ENCODE measurements at regions not wholly inside any gene's neighbourhood (a gene's known extent, or its start where the extent isn't known, plus 50 kb on each side); places are given as distances from the start of the nearest gene placed in this dataset.

DNA sequence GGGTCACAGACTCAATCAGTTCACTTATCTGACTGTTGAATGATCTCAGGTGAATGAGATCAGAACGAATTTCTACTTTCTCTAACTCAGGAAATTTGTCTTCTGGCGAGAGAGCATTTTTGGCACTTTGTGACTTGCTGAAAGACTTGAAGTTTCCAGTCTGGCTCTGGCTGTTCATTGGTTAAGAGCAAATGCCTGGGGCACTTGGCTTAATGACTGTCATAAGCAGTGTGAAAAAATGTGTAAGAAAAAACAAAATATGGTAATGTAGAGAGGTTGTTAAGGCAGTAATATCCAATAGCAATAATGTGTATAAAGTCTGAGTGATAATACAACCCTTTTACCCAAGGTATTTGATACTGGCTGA is 71.3 kb upstream of the PGRMC2 start:
- DNase-seq (ENCODE audit: low read depth in 2 of 2), result no peak

DNA sequence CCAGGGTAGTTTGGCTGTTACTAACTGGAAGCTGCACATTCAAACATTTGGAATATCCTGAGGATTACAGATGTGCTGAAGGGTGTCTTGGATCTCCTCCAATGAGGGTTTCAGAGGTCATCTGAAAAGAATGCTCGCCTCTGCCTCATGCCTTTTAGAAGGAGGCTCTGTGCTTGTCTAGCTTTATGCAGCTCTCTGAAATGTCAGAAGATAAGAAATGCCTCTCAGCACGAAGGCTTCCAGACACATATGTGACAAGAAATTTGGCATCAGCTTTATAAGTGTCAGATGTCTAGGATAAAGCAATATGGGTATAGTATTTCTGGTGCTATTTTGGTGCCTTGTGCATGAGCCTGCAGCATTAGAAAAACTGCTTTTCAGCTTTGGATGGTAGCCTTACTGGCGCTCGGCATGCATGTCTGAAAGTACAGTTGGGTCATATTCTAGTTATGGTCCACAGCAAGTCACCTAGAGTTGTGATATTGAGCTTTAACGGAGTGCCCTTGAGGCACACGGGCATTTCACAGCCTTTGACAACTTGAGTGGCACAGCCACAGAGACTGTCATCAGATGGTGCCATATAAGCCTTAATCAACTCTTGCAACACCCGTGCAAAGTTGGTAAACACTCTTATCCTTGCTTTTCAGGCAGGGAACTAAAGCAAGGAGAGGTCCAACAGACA is 70.8 kb upstream of the PGRMC2 start:
- DNase-seq (ENCODE audit: low read depth in 2 of 2), result no peak

DNA sequence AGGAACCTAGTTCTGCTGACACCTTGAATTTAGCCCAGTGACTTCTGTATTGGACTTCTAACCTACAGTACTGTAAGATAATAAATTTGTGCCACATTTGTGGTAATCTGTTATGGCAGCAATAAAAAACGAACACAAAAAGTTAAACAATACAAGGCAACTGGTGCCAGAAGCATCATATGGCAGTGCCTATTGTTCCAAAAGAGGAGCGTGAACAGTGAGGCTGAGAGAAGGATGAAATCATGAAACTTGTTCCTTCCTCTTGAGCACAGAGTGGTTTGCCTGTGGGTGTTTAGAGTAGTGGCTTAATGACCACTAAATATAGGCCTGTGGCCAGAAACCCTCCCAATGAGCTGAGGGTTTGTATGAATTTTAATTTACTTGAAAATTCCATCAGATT is 69.7 kb upstream of the PGRMC2 start:
- DNase-seq (ENCODE audit: low read depth in 2 of 2), result no peak

DNA sequence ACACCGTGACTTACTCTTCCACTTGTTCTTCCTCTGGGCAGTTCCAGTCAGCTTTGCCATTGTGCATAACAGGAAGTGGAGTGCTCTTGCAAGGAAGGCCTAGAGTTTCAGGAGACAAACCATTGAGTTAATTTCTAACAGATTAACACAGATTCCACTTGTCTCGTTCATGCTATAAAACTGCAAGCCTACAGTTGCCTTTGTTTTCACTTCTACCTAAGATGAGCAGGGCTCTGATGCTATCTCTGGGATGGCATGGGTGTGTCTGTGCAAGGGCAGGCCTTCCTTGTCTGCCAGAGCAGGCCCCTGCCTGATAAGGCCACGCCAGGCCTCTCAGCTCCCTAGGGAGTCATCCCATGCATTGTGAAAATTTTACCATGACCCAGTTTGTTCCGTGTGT is 67.7 kb upstream of the PGRMC2 start:
- no peak for DNase-seq (ENCODE audit: low read depth in 2 of 2)

DNA sequence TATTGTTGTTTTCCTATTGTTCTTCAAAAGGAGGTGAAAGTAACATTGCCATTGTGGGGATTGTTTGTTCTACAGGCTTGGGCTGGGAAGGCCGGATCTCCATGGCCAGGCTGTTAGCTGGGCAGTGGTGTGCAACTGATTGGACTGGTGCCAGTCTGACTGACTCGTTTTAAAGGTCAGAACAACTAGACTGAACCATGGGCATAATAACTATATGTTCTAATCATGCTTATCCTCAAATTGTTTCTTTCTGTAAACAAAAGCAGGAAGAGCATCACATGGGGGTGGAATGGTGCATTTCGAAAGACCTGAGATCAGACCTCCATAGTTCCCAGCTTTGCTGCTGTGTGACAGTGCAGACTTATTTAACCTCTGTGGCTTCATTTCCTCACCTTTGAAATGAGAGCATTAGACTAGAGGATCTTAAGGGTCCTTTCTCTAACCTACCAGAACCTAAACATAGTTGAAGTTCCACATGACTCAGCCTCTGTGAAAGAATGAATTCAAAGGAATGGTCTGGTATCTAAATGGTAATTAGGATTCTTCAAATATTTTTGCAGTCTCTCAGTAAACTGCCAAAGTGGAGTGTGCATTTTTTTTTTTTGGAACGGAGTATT is 66.7 kb upstream of the PGRMC2 start:
- no peak for DNase-seq (ENCODE audit: low read depth in 2 of 2)

DNA sequence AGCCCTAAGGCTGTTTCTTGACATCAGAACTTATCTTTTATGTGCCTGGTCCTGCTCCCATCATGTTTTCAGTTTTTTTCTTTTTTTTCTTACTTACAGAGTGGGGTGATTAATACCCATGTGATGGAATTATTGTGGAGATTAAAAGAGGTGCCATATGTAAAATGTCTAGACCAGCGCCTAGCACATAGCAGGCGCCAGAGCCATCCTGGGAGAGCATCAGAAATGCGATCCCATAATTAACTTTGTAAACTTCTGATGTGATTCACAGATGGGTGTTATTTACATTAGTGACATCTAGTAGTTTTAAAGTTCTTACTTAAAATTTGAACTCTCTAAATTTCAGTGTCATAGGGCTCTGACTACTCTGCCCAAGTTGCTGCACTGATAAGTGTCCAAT is 66.2 kb upstream of the PGRMC2 start:
- DNase-seq (ENCODE audit: low read depth in 2 of 2), result no peak

DNA sequence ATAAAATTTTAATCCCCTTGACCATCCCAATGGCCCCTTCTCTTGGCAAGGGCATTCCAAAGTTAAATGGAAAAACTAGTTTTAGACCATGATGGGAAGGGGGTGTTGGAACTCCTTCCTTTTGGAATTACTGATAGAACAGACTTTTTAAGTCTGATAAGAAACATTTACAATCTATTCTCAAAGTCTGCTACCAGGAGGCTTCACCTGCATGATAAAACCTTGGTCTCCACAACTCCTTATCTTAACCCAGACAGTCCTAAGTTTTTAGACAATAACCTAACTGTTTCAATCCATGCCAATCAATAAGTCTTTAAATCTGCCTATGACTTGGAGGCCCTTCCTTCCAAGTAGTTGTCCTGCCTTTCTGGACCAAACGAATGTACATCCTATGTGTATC is 63.9 kb upstream of the PGRMC2 start:
- DNase-seq (ENCODE audit: low read depth in 2 of 2), result no peak

DNA sequence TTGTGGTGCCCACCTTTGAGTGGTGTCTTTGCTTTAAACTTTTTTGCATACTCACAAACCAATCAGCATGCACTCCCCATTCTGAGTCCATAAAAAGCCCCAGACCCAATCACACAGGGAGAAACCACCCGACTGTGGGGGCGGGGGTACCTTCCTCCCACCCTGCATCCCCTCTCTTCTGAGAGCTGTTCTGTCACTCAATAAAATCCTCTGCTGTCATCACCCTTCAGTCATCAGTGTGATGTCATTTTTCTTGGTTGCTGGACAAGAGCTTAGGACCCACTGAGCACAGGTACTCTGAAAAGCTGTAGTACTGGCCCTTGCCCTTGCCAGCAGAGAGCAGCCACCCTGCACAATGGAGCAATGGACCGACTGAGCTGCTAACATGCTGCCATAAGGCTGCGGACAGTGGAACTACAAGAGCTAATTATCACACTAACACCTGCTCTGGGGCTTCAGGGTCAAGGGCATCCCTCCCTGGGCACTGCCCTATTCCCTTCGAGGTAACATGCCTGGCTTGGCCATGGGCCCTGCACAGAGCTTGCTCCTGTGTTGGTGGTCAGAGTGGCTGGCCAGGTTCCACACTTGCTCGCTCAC is 62.9 kb upstream of the PGRMC2 start:
- DNase-seq (ENCODE audit: low read depth in 2 of 2), result no peak

DNA sequence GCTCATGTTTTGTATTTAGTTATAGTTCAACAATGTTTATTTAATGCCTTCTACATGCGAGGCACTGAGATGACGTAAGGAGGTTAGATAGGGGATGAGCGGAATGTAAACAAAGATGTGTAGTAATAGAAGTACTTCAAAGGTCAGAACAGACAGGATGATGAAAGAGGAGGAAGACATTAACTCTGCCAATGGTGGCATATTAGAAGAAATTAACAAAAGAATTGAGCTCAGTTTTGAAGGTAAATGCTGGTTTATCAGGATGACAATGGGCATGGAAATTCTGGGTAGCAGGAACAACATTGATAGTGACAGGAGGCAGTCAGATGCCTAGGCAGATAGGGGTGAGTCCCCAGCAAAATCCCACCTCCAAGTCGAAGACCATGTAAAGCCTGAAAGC is 62.3 kb upstream of the PGRMC2 start:
- no peak for DNase-seq (ENCODE audit: low read depth in 2 of 2)

DNA sequence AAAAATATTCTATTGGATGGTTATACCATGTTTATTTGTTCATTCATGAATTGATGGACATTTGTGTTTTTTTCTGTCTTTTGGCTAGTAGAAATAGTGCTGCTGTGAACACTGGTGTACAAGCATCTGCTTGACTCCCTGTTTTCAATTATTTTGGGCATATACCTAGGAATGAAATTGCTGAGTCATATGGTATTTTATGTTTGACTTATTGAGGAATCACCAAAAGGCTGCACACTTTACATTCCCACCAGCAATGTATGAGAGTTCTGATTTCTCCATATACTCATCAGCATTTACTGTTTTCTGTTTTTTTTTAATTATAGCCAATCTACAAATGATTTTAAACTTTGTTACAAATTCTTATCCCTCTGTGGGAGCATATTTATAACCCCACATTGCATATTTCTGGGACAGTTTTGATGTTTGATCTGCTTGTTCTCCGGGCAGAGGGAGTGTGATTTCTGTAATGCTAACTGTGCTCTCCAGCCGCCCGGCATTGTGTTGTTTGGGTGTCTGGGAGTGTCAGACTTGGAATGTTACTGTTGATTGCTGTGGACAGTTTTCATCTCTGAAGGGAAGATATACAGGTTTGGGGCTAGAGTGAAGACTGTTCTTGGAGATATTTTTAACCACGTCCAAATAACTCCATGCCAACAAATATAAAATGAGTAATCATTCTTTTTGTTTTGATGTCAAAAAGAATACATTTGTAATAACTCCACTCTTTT is 60.5 kb upstream of the PGRMC2 start:
- DNase-seq (ENCODE audit: low read depth in 2 of 2), result no peak

DNA sequence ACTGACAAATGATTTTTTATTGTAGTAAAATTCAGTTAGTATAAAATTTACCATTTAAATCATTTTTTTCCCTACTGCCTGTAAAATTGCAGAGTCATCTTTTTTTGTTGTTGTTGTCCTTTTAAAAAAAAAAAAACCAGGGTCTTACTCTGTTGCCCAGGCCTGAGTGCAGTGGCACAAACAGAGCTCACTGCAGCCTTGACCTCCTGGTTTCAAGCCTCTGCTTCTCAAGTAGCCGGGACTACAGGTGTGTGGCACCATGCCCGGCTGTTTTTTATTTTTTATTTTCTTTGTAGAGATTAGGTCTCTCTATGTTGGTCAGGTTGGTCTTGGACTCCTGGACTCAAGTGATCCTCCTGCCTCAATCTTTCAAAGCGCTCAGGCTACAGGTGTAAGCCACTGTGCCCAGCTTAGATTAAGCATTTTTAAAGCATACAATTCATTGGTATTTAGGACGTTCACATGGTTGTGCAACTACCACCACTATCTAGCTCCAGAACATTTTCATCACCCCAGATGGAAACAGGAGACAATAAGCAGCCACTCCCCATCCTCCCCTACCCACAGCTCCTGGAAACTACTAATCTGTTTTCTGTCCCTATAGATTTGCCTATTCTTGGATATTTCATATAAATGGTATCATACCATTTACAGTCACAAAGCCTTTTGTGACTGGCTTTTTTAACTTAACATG is 59.7 kb upstream of the PGRMC2 start:
- DNase-seq (ENCODE audit: low read depth in 2 of 2), result no peak

DNA sequence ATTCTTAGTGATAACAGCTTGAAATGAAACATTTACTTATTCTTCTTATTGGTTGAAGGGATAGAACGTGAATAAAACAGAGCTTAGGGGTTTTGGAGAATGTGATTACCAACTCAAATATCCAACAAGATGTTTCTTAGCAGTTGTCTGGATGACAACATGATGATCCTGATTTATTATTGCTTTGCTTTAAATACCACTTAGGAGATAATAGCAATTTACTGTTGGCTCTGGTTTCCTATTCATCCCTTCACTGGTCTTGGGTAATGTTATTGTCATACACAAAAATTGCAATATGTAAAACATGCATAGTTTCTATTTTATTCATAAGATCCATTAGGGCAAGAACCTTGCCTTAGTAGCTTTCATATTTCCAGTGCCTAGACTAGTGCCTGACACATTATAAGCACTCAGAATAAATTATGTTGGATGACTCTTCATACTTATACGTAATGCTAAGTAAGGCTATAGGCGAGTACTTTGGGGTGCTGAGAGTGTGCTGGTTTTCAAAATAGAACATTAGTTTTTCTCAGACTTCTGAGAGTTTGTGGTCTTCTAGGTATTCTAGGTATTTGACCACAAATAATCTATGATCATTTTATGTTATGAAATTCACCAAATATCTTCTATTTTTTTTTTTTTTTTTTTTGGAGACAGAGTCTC is 58.6 kb upstream of the PGRMC2 start:
- no peak for DNase-seq (ENCODE audit: low read depth in 2 of 2)

DNA sequence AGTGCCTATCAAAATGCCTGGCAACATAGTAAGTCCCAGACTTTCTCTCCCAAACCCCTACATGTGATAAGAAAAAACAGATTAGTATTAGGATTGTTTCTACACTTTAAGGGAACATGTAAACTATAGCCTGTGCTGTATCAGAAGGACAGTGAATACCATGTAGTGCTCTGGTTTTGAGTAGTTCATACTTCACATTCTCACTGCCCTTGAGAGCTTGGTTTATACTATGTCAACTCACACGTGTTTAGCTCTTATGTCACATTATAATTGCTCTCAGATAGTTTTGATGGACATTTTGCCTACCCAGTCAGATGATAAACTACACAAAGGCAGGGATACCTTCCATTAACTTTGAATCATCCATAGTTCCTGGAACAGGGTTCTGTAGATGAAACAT is 58.0 kb upstream of the PGRMC2 start:
- DNase-seq (ENCODE audit: low read depth in 2 of 2), result no peak

DNA sequence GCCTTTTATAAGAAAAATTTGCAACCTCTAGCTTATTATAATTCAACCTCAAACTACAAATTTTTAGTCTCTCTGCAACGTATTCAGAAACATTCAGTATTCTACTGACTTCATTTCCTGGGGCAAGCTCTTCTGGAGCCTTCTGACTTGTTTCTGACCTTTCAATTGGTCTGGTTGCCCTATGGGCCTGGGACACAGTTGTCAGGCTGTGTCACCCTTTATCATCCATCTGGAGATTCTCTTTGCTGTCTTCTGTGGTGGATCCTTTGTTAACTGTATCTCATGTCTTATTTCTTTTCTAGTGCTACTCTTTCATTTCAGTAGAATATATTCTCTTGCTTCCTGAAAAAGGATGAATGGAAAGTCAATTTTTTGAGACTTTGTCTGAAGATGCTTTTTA is 55.1 kb upstream of the PGRMC2 start:
- no peak for DNase-seq (ENCODE audit: low read depth in 2 of 2)

DNA sequence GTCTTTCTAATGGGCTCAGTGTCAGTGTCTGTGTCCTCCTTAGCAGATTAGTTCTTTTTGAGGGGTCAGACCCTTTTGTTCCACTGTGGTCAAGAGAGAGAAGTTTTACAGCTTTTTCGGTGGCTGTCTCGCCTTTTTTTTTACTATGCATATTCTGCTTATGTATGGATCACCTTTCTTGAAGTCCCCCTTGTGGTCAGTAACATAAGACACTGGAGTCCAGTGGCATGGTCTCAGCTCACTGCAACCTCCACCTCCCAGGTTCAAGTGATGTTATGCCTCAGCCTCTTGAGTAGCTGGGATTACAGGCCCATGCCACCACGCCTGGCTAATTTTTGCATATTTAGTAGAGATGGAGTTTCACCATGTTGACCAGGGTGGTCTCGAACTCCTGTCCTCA is 54.0 kb upstream of the PGRMC2 start:
- no peak for DNase-seq (ENCODE audit: low read depth in 2 of 2)

DNA sequence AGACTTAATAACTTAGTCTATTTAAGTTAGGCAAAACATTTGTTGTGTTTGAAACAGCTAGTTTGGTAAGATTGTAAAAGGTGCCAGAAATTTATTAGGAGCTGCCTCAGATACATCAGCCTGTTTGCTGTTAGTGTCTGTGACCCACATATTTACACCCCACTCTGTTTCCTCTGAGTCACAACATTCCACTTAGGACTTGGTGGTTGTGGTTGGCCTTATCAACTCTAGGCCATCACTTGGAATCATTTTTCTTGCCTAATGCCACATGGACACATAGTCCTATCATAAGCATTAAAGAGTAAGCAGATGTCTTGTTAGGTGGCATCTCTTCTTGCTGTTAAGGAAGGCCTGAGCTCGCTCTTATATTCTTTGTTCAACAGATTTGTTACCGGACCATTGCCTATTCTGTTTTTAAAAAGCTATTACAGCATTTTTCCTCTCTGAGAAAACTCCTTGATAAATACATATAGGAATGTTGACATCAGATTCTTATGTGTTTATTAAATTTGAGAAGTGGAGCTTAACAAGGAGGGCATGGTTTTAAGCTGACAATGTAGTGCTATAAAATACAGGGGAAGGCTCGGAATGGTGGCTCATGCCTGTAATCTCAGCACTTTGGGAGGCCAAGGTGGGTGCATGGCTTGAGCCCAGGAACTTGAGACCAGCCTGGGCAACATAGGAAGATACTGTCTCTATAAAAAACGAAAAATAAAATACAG is 51.2 kb upstream of the PGRMC2 start:
- no peak for DNase-seq (ENCODE audit: low read depth in 2 of 2)

DNA sequence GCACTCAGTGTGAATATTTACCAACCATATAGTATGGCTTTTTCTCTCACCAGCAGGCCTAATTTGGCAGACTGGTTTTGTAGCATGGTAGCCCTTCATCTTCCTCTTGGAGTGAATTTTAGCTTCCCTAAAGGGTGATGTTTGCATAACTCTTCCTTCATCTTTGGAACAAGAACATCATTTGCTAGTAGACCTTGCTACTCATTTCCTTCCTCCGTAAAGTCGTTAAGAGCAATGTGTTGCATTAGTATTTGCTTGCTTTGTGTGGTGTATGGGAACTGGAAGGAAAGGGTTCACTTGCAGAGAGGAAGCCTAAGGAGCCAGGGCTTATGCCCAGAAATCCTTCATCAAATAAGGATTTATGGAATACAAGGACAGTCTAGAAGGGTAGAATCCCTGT is 50.2 kb upstream of the PGRMC2 start:
- no peak for DNase-seq (ENCODE audit: low read depth in 2 of 2)

Measured in stimulated activated CD4-positive, alpha-beta T cell treated with anti-CD3 and anti-CD28 coated beads, Interleukin-4, amount 100 ng/mL, for 48 hours (primary cell).